Muscle of back (tissue), 3 donors: ENCODE measurements at regions not wholly inside any gene's neighbourhood (a gene's known extent, or its start where the extent isn't known, plus 50 kb on each side); places are given as distances from the start of the nearest gene placed in this dataset.
"Not testable (repeated sequence)": the region's sequence is repeated elsewhere in the genome, so short reads cannot be mapped to it uniquely, and the experiment has no call there.

Experiments
- DNase-seq, 3 donors: peaks; one replicate each; pipeline versions ENCODE4 v3.0.0 to v3.0.0-alpha.2; 2013

DNA sequence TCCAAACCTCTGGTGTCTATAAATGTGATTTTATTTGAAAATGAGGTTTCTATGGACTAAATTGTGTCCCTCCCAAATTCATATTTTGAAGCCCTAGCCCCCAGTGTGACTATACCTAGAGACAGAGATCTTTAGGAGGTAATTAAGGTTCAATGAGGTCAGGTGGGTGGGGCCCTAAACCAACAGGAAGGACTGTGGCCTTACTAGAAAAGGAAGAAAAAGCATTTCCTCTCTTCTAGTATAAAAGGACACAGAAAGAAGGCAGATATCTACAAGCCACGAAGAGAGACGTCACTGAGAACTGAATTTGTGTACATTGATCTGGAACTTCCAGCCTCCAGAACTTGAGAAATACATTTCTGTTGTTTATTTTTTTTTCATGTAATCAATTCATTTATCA lies 123.1 kb upstream of the RUNX1 start:
- DNase-seq = no peak

DNA sequence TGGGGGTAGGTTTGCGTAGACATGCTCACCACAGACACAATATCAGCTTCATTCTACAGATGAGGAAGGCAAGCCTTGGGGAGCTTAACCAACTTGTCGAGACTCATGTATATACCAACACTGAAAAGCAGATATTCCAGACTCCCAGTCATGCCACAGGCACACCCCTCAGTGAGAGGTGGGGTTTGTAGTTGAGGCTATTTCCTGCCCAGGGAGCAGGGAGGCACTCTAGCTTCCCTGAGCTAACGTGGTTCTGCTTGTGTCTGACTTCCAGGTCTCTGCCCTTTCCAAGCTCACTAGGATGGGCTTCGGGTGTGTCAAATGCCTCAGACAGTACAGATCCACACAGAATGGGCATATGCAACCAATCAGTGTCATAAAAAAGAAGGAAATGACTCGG lies 122.3 kb upstream of the RUNX1 start:
- no peak for DNase-seq

DNA sequence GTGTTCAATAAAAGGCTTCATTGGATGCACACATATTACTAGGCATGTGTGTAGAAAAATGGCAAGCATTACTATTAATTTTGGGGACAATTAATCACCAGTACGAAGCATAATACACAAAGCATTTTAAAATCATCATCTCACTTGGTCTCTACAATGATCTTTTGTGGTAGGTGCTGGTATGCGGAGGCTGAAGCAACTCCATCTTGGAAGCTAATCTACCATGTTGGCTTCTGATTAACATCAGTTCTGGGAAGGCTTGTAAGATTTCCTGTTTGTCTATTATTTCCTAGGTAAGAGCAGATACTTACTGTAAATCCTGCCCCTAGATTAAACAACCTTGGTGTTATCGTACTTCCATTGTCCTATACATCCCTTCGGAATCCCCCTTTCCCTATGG lies 121.7 kb upstream of the RUNX1 start:
- DNase-seq = no peak

DNA sequence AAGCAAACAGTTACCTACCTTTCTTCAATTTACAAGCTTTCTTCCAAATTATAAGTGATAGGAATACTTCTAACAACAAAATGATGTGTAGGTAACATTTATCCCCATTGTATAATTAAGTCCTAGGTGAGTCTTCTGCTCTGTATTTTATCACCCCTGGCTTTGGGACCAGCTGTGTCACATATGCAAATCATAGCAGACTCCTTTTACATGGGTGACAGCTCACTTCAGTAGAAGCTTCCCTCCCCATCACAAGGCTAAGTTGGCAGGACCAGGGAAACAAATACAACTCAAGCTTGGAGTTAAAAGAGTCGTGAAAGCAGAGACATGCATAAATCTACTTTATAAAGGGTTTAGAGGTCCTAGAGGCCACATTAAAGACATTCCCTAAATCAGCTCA lies 121.1 kb upstream of the RUNX1 start:
- DNase-seq = no peak

DNA sequence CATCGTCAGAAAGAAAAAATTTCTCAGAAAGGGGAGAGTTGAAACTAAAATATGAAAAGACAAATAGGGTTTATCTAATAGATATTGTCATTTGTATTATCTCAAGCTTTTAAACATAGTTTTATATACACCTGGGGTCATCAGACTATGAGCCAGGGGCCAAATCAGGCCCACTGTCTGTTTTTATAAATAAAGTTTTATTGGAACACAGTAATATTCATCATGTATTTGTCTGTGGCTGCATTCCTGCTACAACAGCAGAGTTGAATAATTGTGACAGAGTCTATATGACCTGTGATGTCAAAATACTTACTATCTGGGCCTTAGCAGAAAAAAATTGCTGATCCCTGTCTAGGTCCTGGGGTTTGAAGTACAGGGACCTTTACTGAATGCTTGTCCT lies 120.5 kb upstream of the RUNX1 start:
- DNase-seq = no peak

GRCh38 chr21:35168735-35169134 lies 119.6 kb upstream of the RUNX1 start:
- DNase-seq = no peak

GRCh38 chr21:35164971-35165483 lies 115.9 kb upstream of the RUNX1 start:
- DNase-seq = no peak

GRCh38 chr21:35164380-35164779 lies 115.3 kb upstream of the RUNX1 start:
- no peak for DNase-seq

GRCh38 chr21:35163411-35163810 lies 114.3 kb upstream of the RUNX1 start:
- no peak for DNase-seq

DNA sequence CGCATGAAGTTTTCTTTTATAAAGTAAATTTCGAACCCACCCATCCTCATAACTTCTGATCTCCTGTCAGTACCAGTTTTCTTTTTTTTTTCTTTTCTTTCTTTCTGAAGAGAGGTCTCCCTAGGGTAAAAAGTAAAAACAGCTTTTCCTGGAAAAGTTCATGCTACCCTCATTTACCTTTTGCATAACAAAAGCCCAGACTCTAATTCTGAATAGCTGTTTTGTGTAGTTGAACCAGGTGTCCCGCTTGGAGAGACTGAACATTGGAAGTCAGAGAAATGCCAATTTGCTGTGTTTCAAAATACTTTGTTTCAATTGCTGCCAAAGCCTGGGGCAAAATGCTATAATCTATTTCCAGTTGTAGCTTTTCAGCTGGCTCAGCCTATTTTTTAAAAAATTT lies 113.7 kb upstream of the RUNX1 start:
- no peak for DNase-seq

DNA sequence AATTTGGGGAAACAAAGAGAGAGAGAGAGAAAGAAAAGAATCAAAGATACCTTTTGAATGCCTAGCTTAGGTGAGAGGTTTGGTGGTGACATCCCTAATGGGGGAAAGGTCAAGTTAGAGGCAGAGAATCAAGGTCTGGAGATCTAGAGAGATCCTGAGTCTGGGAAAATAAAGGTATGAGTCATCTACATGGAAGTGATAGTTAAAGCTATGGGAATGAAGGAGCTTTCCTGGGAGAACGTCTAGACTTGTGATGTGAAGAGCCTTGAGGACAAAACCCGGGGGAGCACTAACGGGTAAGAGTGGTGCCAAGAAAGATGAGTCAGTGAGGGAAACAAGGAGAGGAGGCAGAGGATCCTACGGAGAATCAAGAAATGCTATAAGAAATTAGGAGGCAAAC lies 110.8 kb upstream of the RUNX1 start:
- DNase-seq = peak in 1 of 3 donors; percentile 79

- DNase-seq = not testable (repeated sequence)
Measured at GRCh38 chr21:35157374-35157773, 108.3 kb upstream of the RUNX1 start.

GRCh38 chr21:35156293-35157278 lies 107.5 kb upstream of the RUNX1 start:
- DNase-seq = no peak

DNA sequence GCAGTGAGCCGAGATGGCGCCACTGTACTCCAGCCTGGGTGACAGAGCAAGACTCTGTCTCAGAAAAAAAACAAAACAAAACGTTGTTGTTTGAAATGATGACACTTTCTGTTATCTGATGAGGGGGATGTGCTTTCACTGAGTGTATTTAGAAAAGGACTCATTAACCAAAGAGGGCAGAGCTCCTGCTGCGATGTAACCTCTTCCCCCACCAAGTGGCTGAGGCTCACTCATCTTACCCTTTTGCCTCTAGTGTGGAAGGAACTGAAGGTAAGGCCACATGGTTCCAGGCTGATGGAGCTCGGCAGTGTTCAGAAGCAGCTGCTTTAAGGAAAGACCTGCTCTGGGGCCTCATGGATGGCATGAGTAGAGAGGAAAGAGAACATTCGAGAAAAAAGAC lies 105.7 kb upstream of the RUNX1 start:
- no peak for DNase-seq

DNA sequence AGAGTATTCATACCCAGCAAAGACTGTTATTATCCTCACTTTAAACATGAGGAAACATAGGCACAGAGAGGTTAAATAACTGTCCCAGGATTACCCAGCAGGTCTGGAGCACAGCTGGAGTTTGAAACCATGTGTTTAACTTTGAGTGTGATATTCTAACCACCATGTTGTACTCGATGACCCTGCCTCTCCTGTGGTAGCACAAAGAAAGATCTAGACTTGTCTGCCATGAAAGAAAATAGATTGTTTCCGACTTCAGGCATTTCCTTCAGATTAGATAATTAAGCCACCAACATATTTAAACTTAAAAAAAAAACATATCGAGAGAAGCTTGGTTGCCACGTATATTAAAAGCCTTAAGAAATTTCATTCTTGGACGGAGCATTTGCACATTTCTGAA lies 104.6 kb upstream of the RUNX1 start:
- no peak for DNase-seq

DNA sequence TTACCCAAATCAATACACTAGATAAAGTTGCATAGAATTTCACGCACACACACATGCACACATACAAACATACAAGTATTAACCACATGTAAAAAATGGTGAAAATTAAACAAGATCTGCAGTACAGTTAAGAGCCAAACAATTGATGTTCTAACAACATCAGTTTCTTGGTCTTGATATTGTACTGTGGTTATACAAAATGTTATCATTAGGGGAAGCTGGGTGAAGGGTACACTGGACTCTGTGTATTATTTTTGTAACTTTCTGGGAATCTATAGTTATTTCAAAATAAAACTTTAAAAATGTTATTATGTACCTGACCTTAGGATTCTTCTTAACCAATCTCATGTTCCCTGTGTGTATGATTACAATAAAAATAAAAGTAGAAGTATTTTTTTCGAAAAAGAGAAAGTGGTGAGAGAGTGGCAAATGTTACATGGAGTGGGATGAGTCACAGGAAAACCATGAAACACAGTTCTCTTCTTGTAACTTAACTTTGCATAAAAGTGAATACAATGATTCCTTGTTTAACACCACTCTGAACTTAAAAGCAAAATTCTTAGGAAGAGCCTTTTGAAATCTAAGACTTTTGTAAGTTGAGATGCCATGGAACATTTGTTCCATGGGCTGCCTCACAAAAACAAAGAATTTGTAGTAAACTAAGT lies 101.6 kb upstream of the RUNX1 start:
- DNase-seq = no peak

DNA sequence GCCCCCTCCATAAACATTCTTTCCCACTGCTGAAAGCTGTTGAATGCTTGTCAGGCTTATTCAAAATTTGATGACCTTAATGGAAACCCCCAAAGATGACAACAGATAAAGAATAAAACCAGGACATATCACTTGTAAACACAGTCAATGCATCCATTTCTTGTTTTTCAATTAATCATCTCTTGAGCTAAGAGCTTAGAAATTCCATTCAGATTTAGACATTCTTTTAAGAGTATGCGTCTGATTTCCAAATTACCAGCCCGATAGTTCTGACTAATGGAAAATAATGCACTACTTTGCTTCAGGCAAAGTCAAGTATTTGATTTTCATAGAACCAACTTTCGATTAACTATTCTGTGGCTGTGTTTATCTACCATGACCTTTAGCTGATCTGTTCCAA lies 100.6 kb upstream of the RUNX1 start:
- DNase-seq = no peak

DNA sequence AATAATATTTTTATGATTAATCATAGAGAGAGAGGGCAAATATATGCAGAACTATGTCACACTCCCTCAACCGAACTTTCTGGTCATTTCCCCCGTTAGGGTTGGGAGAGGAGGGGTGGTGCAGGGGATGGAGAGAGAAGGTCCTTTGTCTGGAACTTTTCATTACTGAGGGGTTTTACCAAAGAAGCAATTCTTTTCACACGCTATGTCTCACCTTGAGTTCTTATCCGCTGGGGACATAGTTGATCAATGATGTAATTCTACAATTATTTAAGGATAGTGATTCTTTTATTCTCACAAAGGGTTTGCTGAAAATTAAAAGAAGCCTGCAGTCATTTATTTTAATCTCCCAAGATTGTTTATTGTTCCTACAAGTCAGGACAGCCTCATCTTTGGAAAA lies 98.3 kb upstream of the RUNX1 start:
- DNase-seq = no peak

GRCh38 chr21:35145626-35146233 lies 96.6 kb upstream of the RUNX1 start:
- DNase-seq = peak in 2 of 3 donors; percentile 30 to 41

DNA sequence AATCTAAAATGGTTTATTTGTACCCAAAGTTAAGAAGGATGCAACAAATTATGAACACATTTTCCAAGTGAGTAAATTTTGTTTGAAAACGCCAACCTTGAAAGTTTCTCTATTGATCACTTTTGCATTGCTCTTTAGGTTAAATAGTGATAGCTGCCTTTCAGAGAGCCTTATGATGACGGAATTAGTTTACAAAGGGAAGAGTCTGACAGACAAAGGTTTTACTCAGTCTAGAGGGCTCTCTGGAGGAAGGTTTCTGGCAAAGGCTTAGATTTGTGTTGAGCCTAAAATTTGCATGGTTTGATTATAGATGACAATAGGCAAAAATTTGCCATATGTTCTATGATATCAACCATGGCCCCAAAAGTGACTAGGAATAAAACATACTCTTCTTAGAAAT lies 95.9 kb upstream of the RUNX1 start:
- no peak for DNase-seq

DNA sequence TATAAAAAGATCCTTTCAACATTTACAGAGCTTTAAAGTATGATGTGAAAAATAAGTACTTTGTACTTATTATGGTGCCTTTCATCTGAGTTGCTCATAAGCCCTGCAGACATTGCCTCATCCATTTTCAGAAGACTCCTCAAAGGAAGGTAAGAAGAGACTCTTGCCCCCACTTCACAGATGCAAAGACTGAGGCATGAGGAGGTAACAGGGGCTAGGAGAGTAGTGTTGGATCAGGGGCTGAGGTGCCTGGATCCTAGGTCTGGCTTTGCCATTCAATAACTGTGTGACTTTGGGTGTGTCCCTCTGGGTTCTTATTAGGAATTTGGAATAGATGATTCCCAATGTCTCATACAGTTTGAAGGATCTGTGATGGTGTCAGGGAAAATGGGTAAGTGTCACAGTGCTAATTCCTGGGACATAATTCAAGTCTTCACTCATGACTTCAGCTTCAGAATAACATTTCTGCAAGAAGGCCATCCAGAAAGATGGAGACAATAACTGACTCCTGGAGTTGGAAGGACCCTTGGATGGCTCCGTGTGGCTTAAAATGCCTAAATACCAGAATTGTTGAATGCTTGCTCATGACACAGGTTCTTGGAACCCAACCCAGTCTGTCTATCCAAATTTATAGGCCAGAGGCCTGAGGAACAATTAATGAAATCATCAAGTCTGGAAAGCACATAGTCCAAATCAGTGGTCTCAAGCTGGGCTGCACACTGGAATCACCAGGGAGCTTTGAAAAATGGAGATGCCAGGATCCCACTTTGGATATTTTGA lies 93.1 kb upstream of the RUNX1 start:
- DNase-seq = no peak

- no peak for DNase-seq
Measured at GRCh38 chr21:35139382-35139715, 90.2 kb upstream of the RUNX1 start.
